K562 (cell line): ENCODE measurements at regions not wholly inside any gene's neighbourhood (a gene's known extent, or its start where the extent isn't known, plus 50 kb on each side); places are given as distances from the start of the nearest gene placed in this dataset.

Experiments used
- ATAC-seq: fragments of 200-7000 bp; cut with Tn5 transposase; 3 replicates; pipeline ENCODE4 v1.9.1; 2020; ENCODE audit warnings: moderate library complexity
- BruUV-seq: library from RNA; stranded (reverse); fragments of 400-500 nt; replicated peaks from 2 replicates; lab custom pipeline; 2021; lab: Mats Ljungman, UMichigan
- CTCF ChIA-PET: fragments of 300-600 bp; formaldehyde crosslinking; extraction: SDS; loops from one replicate; lab custom pipeline; 2021; ENCODE audit warnings: low intra/inter-chr PET ratio; lab: Yijun Ruan, JAX
- POLR2A ChIA-PET: fragments of 300-600, 350-650 bp; sonication (Branson Sonifier 250); formaldehyde crosslinking; extraction: SDS; loops from one replicate; lab custom pipeline; 2021; ENCODE audit warnings: antibody characterized with exemption, inconsistent platforms; lab: Yijun Ruan, JAX
- DNase-seq, 4 experiments: peaks; one replicate each; pipeline versions ENCODE4 v3.0.0 to v3.0.0-alpha.2; 2011 to 2018; ENCODE audit warnings: low spot score in 3 of 4, mixed read lengths in 3 of 4; ENCODE audit errors: extremely low read depth in 1 of 4
- FAIRE-seq: peaks from 2 replicates; lab custom pipeline; 2011; peaks lifted over from hg19 to GRCh38; lab: Jason Lieb, UNC
- H2AFZ ChIP-seq: 2 replicates; pipeline ENCODE4 v1.6.0; 2011; ENCODE audit warnings: low read depth, low read length, control low read depth, inconsistent platforms
- H3K27ac ChIP-seq: fragments of 200-600 bp; 3 replicates; pipeline ENCODE4 v1.8.0; 2011; ENCODE audit warnings: low read depth, mild to moderate bottlenecking, control low read depth, inconsistent platforms, low read length, moderate library complexity, mixed read lengths; ENCODE audit errors: extremely low read depth
- H3K27me3 ChIP-seq, 2 experiments: fragments of 300-600 bp in 1 of 2; 2 replicates in 1 of 2; 3 replicates in 1 of 2; pipeline versions ENCODE4 v1.6.0 to v1.8.0; 2011; ENCODE audit warnings: inconsistent platforms in 2 of 2, low read length in 2 of 2, mild to moderate bottlenecking in 1 of 2, mixed read lengths in 1 of 2, moderate library complexity in 1 of 2; ENCODE audit not compliant: control insufficient read depth in 2 of 2, insufficient read depth in 2 of 2
- H3K36me3 ChIP-seq: fragments of 300-600 bp; 3 replicates; pipeline ENCODE4 v1.8.0; 2011; ENCODE audit warnings: mild to moderate bottlenecking, low read length, inconsistent platforms; ENCODE audit not compliant: control insufficient read depth, insufficient read depth
- H3K4me1 ChIP-seq, 2 experiments: fragments of 200-600 bp in 1 of 2; replicated peaks in 1 of 2; 2 replicates in 1 of 2; 3 replicates in 1 of 2; pipeline versions ENCODE4 v1.5.1 to v1.8.0; 2011; ENCODE audit warnings: inconsistent platforms in 2 of 2, low read length in 2 of 2, mild to moderate bottlenecking in 1 of 2, mixed read lengths in 1 of 2, moderate library complexity in 1 of 2; ENCODE audit not compliant: control insufficient read depth in 2 of 2, insufficient read depth in 2 of 2
- H3K4me2 ChIP-seq: 2 replicates; pipeline ENCODE4 v1.6.1; 2011; ENCODE audit warnings: low read length, control low read depth, inconsistent platforms, mixed read lengths; ENCODE audit not compliant: insufficient read depth
- H3K4me3 ChIP-seq: fragments of 200-600 bp; sonication (generic), shearing (Covaris generic); 2 replicates; pipeline ENCODE4 v1.5.1; 2016; ENCODE audit warnings: control low read depth, inconsistent platforms
- H3K79me2 ChIP-seq: fragments of 200-600 bp; 3 replicates; pipeline ENCODE4 v1.8.0; 2011; ENCODE audit warnings: low read length, inconsistent platforms; ENCODE audit not compliant: control insufficient read depth, insufficient read depth
- H3K9ac ChIP-seq, 2 experiments: 2 replicates each; pipeline versions ENCODE4 v1.6.0 to v1.6.1; 2011; ENCODE audit warnings: low read depth in 2 of 2, low read length in 2 of 2, control low read depth in 1 of 2, inconsistent platforms in 1 of 2, mild to moderate bottlenecking in 1 of 2, mixed read lengths in 1 of 2; ENCODE audit not compliant: insufficient read depth in 1 of 2
- H3K9me1 ChIP-seq: one replicate; pipeline ENCODE4 v1.6.0; 2011; ENCODE audit warnings: inconsistent platforms, mild to moderate bottlenecking, low read length, moderate library complexity; ENCODE audit not compliant: control insufficient read depth, insufficient read depth
- H3K9me3 ChIP-seq: replicated peaks from 2 replicates; pipeline ENCODE4 v1.5.1; 2011; ENCODE audit warnings: low read depth, low read length, inconsistent platforms; ENCODE audit not compliant: control insufficient read depth, insufficient read depth
- H4K20me1 ChIP-seq: replicated peaks from 2 replicates; pipeline ENCODE4 v1.6.1; 2011; ENCODE audit warnings: low read length, inconsistent platforms, mixed read lengths; ENCODE audit not compliant: control insufficient read depth, insufficient read depth
- KDM4B ChIP-seq, 2 experiments: fragments of 450-650 bp in 1 of 2; sonication (generic) in 1 of 2; IDR thresholded peaks; 2 replicates each; pipeline ENCODE4 v1.6.1; 2016 to 2017; ENCODE audit warnings: borderline replicate concordance in 2 of 2, antibody characterized with exemption in 1 of 2, low read depth in 1 of 2, mild to moderate bottlenecking in 1 of 2
- MCM7 ChIP-seq, 2 experiments: fragments of 450-650 bp; IDR thresholded peaks; 2 replicates each; pipeline ENCODE4 v1.6.1; 2016 to 2018
- WGBS: fragments of 100-300 bp; shearing (Covaris generic); methylation state at CpG from one replicate; pipeline ENCODE4 v1.1.6; 2016; ENCODE audit warnings: low coverage, mixed read lengths; ENCODE audit not compliant: insufficient coverage; ENCODE audit errors: missing lambda C conversion rate; 5-methylcytosine and 5-hydroxymethylcytosine counted together
- in situ Hi-C: fragments of 300-500 bp; cut with MboI; formaldehyde crosslinking; loops from 4 replicates; pipeline ENCODE4 v1.15.0; 2018; ENCODE audit warnings: inconsistent platforms, mixed read lengths
- intact Hi-C: fragments of 100-400 bp; cut with micrococcal nuclease; formaldehyde crosslinking; loops from 2 replicates; pipeline ENCODE4 v1.14.2; 2022
- TF ChIP-seq, protein P1 (sequence below), 3 experiments: fragments of 200-800 bp in 1 of 3; sonication (Bioruptor generic) in 1 of 3; sonication (generic) in 1 of 3; formaldehyde crosslinking in 1 of 3; IDR thresholded peaks; 2 replicates each; pipeline versions ENCODE4 v1.6.1 to v1.8.0; 2016 to 2022; ENCODE audit warnings: mild to moderate bottlenecking in 2 of 3, missing compliant biosample characterization in 2 of 3, missing genetic modification characterization in 2 of 3, missing genetic modification reagents in 1 of 3

DNA sequence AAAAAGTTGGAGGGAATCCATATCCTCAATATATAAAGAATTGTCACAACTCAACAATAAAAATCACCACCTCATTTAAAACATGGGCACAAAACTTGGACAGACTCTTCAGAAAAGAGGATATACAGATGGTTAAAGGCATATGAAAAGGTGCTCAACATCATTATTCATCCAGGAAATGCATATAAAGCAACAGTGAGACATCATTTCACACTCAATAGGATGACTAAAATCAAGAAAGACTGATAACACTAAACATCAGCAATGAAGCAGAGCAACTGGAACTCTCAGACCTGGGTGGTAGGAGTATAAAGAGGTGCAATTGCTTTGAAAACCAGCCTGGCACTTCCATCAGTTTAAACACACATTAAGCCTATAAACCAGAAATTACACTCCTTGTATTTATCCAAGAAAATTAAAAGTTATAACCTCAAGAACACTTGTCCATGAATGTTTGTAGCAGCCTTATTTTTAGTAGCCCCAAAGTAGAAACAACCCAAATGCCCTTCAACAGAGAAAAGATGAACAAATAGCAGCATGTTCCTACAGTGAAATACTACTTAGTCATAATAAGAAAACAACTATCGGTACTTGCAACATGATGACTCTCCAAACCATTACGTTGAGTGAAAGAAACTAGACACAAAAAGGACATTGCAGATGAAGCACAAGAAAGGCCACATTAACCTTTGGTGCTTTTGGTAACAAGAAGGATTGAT is 79.1 kb upstream of the TANC1 start:
- 0% methylated on average over 2 of the region's 2 CpGs for WGBS
- no peaks in the 10 kb centered on the region for H3K36me3 ChIP-seq
- no peak for ATAC-seq
- H3K9me3 ChIP-seq: no peaks in the 10 kb centered on the region
- H2AFZ ChIP-seq: no peak overlapping the region
- BruUV-seq: no TSS peak
- CTCF ChIA-PET: interaction anchor here (0.6 kb wide), 1 partner anchor 107 kb away, joined by 3 read pairs; no protein-coding TSS in a partner anchor
- in situ Hi-C loops (no loop called here), intact Hi-C loops (no loop called here)
- no peaks in the 10 kb centered on the region for H3K4me1 ChIP-seq
- TF ChIP-seq, protein P1, sequence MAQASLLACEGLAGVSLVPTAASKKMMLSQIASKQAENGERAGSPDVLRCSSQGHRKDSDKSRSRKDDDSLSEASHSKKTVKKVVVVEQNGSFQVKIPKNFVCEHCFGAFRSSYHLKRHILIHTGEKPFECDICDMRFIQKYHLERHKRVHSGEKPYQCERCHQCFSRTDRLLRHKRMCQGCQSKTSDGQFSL (CRISPR knock-in tag; IDR thresholded peaks at IDR 0.05): no peak
- TF ChIP-seq, protein P1 (tag; IDR thresholded peaks at IDR 0.05): no peak
- TF ChIP-seq KDM4B (IDR thresholded peaks at IDR 0.05; ENCODE audit: borderline replicate concordance in 2 of 2, low read depth in 1 of 2) (no peak), MCM7 (IDR thresholded peaks at IDR 0.05) (no peak)
- TF ChIP-seq, all 486 proteins: peak for 0
- FAIRE-seq (no peak), DNase-seq (no peak)
- H4K20me1 ChIP-seq: no peaks in the 10 kb centered on the region
- H3K79me2 ChIP-seq: no peaks in the 10 kb centered on the region
- no peak overlapping the region for H3K9ac ChIP-seq
- H3K27me3 ChIP-seq: peaks cover 5 to 46% of the 10 kb centered on the region in 2 experiments; a peak in 3 of 5 replicates
- H3K4me2 ChIP-seq: no peak overlapping the region
- H3K4me3 ChIP-seq: no peak overlapping the region
- H3K9me1 ChIP-seq: no peaks in the 10 kb centered on the region
- H3K27ac ChIP-seq: no peak overlapping the region
- POLR2A ChIA-PET: no interaction called here
